GM18519 (cell line): ENCODE measurements at regions not wholly inside any gene's neighbourhood (a gene's known extent, or its start where the extent isn't known, plus 50 kb on each side); places are given as distances from the start of the nearest gene placed in this dataset.
A peak's percentile ranks its signal among the peaks of the same experiment; 100 is the strongest.

Source experiments
- ATAC-seq: cut with Tn5 transposase; IDR thresholded peaks from one replicate; pipeline ENCODE4 v1.9.1; 2021; ENCODE audit warnings: mild to moderate bottlenecking, moderate library complexity; ENCODE audit not compliant: unreplicated experiment, low FRiP score

GRCh38 chr4:24015782-24016181 lies 125.9 kb upstream of the PPARGC1A start:
- ATAC-seq: no peak

DNA sequence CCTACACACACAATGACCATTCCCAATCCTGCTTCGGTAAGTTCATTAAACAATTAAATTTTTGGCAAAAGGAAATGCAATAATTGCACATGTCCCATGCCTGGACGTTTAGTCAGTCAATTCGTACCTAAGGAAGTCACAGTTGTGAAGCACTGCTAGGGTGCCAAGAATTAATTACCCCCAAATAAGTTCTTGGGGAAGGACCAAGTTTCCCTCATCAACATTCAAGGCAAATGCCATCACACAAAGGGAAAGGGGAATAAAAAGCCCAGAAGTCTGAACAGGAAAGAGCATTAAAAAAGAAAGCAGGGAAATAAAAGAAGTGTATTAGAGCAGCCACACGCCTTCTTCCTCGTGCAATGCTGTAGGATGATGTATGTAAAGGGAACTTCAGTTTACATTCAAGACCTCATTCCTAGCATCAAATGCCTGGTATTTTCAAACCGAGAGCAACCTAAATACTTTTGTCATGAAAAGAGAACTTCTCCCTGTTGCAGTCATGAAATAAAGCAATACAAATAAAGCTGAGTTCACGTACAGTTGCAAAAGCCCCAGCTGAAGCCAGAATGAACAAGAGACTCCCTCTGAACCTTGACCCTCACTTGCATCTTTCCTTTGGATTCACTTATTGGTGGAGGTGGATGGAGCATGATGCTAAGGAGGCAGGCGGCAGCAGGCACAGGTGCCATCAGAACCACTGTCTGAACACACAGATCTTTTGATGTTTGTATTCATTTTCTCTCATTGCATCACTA lies 124.0 kb upstream of the PPARGC1A start:
- ATAC-seq: no peak

GRCh38 chr4:24010994-24011393 lies 121.1 kb upstream of the PPARGC1A start:
- ATAC-seq: no peak

DNA sequence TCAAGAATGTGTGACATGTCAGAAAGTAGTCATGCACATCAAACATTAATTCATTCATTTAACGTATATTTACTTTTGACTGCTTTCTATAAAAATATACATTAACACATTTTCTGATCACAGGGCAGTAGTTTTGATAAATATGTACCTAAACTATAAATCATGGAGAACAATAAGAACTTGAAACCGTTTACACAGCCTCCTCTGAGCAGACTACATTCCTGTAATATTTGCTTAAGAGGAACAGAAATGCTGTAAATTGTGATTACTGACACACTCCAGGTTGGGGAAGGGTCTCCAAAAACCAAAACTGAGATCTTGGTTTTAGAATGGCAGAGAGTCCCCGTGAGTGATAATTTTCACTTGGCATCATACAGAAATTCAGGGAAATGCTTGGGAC lies 120.7 kb upstream of the PPARGC1A start:
- no peak for ATAC-seq

- ATAC-seq: no peak
These were observed 118.0 kb upstream of the PPARGC1A start for GRCh38 chr4:24007860-24008261.

- no peak for ATAC-seq
These were observed 116.4 kb upstream of the PPARGC1A start for GRCh38 chr4:24006269-24006668.

GRCh38 chr4:24003926-24004325 lies 114.1 kb upstream of the PPARGC1A start:
- no peak for ATAC-seq

GRCh38 chr4:24003496-24003895 lies 113.6 kb upstream of the PPARGC1A start:
- no peak for ATAC-seq

- ATAC-seq: no peak
These were observed 112.6 kb upstream of the PPARGC1A start for GRCh38 chr4:24002330-24002966.

GRCh38 chr4:24001486-24002329 lies 111.9 kb upstream of the PPARGC1A start:
- no peak for ATAC-seq

- no peak for ATAC-seq
These were observed 110.6 kb upstream of the PPARGC1A start for GRCh38 chr4:24000470-24000831.

DNA sequence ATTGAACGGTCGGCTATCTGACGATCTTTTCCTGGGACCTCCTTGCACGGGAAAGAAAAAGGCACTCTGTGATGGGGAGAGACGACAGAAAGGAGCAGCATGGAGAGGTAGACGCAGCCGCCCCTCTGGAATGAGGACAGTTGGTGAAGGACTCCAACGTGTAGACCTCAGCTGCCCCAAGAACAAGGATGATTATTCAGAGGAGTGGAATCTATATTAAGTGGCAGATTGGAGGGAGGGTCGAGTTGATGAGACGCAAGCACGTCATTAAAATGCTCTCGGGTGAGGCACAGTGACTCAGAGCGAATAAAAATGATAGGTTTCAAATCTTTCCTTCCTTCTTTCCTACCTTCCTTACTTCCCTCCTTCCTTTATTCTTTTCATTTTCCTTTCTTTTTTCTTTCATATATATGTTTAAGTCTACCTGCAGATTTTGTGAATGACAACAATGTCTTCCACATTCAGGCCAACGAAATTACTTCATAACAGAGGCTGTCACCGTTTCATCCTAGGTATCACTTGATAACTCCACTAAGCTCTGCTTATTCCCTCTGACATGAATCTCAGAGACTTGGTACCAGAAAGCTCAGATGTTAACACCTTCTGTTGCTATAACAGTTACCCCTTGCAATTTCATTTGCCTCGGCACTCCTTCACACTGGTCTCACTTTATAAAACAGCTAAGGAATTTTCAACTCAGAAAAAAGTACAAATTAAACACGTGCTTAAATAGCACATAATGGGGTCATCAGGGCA lies 110.0 kb upstream of the PPARGC1A start:
- ATAC-seq: no peak

DNA sequence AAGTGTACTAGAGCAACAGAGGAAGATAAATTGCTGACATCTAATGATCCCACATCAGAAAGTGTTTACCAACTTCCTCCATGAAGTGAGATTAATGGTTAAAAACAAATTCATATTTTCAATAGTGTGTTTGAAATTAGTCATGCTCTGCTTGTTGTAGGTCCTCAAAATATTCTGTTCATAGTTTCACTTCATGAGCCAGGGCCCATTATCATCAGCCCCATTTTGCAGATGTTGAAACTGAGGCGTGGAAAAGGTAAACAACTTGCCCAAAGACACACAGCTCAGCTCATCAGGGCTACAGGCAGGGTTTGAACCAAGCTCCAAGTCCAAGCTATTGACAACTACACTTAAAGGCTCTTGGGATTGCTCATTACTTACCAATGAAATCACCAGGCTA lies 103.5 kb upstream of the PPARGC1A start:
- ATAC-seq: no peak

GRCh38 chr4:23991444-23991843 lies 101.6 kb upstream of the PPARGC1A start:
- ATAC-seq: peak; percentile 41

- no peak for ATAC-seq
These were observed 96.4 kb upstream of the PPARGC1A start for GRCh38 chr4:23986270-23986669.

DNA sequence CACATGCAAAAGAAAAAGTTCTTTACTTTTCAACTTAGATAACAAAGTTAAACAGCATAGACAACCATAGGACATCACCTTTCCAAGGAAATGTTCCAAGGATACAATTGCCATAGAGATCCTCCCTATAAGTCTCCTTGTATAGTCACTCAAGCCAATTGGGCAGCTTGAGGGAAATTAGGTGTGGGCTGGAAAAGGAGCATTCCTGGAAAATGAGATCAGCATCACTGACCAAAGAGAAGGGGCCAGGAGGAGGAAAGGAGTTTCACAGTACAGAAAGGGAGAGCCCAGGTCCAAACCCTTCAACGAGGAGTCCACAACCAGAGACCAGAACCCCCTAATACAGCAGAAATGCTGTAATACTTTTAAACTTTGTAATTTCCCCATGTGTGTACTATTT lies 91.5 kb upstream of the PPARGC1A start:
- ATAC-seq: no peak

DNA sequence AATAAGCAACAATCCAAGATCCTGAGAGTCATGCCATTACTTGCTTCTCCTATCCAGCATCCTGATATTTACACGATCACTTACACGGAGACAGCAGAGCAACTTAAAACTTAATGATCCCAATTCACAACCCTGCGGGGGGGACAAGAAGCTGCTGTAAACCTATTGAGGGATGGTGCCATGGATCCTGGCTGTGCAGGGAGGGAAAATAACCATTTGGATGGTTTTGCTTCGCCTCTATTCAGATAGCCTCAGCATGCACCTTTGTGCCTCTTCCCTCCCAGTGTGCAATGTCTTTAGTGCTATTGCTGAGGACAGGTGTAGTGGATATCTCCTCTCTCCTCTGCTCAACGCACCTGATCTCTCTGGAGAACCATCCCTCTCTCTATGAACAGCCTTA lies 89.7 kb upstream of the PPARGC1A start:
- ATAC-seq: no peak

DNA sequence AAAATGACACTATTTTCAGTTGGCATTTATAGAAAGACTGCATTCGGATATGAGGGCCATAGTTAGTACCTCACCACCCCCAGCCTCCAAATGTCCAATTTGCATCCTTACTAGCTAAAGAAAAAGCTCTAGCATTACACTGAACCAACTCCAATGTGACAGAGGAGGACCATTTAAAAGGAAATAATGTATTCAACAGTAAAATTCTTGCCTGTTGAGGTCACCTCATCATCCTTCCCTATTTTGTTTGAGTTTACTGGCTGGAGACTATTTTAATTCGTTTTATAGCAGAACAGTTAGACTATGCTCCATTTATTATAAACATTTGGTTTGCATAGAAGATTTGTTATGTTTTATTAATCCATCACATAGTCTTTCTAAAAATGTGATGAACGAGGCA lies 88.2 kb upstream of the PPARGC1A start:
- no peak for ATAC-seq

GRCh38 chr4:23976423-23976822 lies 86.6 kb upstream of the PPARGC1A start:
- no peak for ATAC-seq

DNA sequence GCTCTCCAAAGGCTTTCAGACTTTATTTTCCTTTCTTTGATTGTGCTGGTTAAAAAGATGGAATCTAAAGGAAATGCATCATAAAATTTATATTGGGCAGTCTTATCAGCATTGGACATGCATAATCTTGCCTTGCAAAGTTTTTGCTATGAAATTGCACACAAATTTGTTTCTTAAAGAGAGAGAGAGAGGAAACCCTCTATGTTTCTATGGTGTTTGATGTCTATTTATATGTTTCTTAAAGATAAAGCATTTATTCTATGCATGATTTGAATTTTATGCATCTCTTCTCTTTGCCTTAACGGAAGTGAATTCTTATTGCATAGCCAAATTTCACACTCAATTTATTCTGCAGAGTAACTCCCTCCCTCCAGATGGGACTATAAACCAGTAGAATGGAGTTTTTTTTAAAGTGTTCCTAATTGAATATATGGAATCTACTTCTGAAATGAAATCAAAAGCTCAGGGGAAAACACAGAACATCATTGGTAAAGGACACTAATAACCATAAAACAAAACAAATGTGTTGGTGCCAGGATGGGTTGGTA lies 83.5 kb upstream of the PPARGC1A start:
- no peak for ATAC-seq
